Stimulated activated CD4-positive, alpha-beta T cell treated with anti-CD3 and anti-CD28 coated beads, Interleukin-2, amount 100 ng/mL, for 4 hours (primary cell): ENCODE measurements at regions not wholly inside any gene's neighbourhood (a gene's known extent, or its start where the extent isn't known, plus 50 kb on each side); places are given as distances from the start of the nearest gene placed in this dataset.
A peak's percentile ranks its signal among the peaks of the same experiment; 100 is the strongest.
"Not testable (repeated sequence)": the region's sequence is repeated elsewhere in the genome, so short reads cannot be mapped to it uniquely, and the experiment has no call there.

ENCODE experiments used
- DNase-seq: peaks from one replicate; pipeline ENCODE4 v3.0.0-alpha.2; 2020; ENCODE audit warnings: low read depth

DNA sequence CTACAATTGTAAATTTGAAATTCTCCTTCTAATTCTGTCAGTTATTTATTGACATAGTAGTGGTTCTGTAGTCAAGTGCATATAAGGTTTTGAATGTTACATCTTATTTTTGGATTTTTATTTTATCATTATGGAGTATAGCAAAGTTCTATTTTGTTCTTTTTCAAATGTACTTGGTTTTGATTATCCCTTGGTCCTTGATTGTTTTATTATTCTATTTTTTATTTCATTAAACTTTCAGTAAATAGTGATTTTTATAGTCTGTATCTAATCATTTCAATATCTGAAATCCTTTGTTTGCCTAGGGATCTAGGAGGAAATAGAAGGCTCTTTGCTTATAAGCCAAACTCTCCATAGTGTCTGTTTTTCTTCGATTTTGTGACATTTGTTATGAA, 87.8 kb downstream of the HFE start:
- no peak for DNase-seq

GRCh38 chr6:26175428-26176181, 88.4 kb downstream of the HFE start:
- DNase-seq, result no peak

- DNase-seq, result no peak
Observed at GRCh38 chr6:26179675-26180074, 92.4 kb downstream of the HFE start.

- no peak for DNase-seq
Observed at GRCh38 chr6:26180346-26180745, 93.1 kb downstream of the HFE start.

GRCh38 chr6:26183237-26183580, 96.0 kb downstream of the HFE start:
- DNase-seq, result no peak

DNA sequence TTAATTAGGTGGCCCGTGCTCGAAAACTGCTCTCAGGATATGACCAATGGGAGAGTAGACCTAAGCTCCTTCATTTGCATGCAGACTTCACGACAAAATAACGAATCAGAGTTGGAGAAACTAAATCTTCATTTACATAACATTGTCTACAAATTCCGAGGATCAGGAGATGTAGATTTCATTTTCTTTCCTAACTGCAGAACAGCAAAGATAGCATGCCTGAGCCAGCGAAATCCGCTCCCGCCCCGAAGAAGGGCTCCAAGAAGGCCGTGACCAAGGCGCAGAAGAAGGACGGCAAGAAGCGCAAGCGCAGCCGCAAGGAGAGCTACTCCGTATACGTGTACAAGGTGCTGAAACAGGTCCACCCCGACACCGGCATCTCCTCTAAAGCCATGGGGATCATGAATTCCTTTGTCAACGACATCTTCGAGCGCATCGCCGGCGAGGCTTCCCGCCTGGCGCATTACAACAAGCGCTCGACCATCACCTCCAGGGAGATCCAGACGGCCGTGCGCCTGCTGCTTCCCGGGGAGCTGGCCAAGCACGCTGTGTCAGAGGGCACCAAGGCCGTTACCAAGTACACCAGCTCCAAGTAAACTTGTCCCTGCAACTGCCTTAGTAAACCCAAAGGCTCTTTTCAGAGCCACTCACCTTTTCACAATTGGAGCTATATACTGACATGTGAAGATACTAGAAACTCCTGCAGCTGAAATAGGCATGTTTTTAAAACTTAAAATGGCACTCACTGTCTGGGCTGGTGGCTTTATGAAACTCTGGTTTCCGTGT, 96.5 kb downstream of the HFE start:
- DNase-seq, result no peak

DNA sequence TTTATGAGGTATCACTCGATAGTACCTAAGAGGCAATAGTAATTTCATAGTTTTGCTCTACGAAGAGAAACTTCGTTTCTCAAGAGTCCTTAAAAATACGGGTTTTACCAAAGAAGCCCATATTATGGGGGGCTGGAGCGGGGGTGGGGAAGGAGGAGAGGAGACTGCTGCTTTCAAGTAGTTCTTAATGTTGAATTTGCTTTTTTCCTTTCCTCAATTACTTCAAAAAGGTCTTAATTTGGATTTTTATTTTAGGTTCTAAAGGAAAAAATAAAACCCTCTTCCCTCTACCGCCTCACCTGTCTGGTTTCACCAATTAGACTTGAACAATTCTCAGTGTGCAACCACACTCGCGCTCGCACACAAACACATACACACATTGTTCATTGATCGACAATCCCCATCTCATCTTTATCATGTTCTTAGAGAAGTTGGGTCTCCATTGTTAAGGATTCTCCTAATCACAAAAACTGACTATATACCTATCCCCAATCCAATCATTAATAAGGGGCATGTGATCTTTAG, 97.2 kb downstream of the HFE start:
- no peak for DNase-seq

DNA sequence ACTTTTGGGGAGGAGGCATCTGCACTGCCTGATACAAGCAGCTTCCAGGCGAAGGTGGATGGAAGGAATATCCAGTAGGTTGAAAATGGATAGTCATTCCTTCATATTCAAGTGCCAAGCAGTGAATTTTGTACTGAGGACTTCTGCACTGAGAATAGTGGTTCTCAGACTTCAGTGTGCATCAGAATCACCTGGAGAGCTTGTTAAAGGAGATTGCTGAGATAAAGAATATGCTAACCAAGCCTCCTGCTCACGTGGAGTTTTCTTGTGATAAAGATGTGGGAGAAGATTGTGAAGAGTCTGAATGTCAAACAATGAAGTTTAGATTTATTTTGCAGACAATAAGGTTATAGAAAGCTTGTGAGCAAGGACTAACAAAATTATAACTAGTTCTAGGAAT, 97.8 kb downstream of the HFE start:
- no peak for DNase-seq

GRCh38 chr6:26185802-26186201, 98.6 kb downstream of the HFE start:
- DNase-seq, result no peak

DNA sequence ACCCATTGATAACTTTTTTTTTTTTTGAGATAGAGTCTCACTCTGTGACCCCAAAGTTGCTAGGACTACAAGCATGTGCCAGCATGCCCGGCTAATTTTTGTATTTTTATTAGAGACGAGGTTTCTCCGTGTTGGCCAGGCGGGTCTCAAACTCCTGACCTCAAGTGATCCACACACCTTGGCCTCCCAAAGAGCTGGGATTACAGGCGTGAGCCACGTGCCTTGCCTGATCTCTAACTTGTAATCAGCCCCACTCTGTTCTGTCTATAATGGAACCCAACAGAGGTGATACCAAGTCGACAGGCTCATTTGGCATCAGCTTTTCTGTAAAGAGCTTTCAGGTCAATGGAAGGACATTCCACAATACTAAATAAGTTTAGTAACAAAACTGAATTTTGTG, 99.4 kb downstream of the HFE start:
- no peak for DNase-seq

- DNase-seq, result no peak
Observed at GRCh38 chr6:26187292-26187691, 100.1 kb downstream of the HFE start.

DNA sequence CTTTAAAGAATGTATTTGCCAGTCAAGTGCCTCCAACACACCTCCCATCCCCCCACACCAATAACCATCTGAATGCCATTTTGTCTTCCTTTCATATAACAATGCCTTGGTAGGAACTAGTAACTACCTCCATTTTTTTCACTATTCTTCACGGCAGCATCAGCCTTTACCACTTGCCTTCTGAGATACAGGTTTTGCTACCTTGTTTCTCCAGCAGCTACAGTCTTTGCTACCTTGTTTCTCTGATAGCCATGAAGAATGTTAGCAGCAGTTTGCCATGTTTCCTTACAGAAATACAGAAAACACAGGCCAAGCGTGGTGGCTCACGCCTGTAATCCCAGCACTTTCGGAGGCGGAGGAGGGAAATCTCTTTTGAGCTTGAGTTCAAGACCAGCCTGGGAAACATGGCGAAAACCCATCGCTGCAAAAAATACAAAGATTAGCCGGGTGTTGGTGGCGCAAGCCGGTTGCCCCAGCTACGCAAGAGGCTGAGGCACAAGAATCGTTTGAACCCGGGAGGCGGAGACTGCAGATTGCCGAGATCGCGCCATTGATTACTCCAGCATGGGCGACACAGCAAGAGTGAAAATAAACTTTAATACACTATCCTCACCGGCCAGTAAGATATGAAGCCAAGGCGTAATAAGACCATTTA, 100.9 kb downstream of the HFE start:
- no peak for DNase-seq

GRCh38 chr6:26191512-26191911, 104.3 kb downstream of the HFE start:
- not testable (repeated sequence) for DNase-seq

DNA sequence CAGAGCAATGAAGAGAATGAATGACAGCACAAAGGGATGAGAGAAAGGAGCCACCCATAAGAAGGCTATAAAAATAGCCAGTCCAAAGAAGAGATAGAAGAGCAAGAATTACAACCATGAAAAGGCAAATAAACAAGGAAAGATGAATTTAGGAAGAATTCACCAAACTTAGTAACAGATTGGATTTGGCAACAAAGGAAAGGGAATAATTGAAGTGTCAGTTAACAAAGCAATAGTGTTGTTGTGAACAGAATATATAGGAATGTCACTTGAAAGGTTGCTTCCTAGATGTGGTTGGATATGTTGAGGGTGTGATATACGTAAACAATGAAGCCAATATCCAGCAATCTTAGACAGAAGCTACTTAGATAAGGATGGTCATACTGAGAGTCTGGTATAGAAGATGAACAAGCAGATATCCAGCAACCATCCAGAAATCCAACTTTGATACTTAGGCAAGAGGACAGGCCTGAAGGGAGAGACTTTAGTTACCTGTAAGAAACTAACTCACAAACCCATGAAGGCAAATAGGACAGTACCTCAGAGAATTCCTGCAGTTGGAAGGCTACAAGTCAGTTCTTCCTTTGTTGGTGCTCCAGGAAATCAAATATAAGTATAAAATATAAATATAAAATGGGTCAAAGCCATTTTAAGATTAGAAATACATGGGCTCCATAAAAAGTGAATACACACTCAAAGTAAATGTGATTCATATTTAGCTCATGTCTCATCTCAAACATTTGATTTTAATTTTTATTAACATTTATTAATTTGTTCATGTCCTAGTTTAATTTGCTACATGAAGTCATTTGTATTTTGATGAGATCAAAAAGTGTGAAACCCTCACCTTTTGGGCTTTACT, 106.5 kb downstream of the HFE start:
- no peak for DNase-seq

- no peak for DNase-seq
Observed at GRCh38 chr6:26194329-26194701, 107.1 kb downstream of the HFE start.

GRCh38 chr6:26194816-26195375, 107.7 kb downstream of the HFE start:
- DNase-seq, result no peak

DNA sequence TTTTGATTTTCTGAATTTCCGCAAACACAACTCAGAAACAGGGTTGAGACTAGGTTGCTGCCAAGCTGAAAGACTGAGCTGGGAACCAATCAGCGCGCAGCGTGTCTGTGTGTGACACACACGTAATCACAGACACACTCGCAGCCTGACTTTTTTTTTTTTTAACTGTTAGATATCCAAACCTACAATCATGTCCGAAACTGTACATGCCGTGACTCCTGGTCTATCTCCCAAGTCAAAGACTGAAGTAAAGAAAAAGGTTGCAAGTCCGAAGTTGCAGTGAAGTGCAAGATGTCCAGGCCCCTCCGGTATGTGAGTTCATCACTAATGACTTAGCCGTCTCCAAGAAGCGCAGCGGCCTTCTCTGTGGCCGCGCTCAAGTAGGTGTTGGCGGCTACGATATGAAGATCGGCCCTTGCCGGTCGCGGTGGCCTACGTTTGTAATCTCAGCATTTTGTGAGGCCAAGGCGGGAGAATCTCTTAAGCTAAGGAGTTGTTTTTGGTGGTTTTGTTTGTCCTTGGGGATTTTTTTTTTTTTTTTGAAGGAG, 108.2 kb downstream of the HFE start:
- peak; percentile 79 for DNase-seq

DNA sequence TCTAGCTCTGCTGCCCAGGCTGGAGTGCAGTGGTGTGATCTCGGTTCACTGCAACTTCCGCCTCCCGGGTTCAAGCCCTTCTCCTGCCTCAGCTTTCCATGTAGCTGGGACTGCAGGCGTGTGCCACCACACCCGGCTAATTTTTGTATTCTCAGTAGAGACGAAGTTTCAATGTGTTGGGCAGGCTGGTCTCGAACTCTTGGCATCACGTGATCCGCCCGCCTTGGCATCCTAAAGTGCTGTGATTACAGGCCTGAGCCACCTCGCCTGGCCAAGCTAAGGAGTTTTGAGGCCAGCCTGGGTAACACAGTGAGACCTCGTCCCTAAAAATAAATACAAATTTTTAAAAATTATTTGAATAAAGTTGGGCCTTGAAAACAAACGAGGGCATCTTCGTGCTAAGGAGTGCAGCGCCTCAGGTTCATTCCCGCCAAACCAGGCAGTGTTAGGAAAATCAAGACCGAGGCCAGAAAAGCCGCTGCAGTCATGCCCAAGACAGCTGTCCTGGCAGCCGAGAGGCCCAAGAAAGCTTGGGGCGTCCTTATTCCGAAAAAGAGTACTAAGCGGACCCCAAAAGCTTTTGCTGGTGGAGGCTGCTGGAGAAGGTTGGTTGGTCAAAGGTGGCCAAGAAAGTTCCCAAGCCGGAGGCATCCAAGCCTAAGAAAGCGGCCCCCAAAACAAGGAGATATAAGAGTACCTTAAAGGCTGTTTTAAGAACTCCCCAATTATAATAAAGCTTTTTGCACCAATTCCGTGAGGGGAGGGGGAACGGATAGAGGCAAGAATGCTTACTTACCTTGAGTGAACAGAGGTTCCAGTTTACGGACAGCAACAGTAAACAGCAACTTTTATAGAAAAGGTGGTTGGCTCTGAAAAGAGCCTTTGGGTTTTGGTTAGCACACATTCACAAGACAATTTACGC, 109.0 kb downstream of the HFE start:
- DNase-seq, result no peak

DNA sequence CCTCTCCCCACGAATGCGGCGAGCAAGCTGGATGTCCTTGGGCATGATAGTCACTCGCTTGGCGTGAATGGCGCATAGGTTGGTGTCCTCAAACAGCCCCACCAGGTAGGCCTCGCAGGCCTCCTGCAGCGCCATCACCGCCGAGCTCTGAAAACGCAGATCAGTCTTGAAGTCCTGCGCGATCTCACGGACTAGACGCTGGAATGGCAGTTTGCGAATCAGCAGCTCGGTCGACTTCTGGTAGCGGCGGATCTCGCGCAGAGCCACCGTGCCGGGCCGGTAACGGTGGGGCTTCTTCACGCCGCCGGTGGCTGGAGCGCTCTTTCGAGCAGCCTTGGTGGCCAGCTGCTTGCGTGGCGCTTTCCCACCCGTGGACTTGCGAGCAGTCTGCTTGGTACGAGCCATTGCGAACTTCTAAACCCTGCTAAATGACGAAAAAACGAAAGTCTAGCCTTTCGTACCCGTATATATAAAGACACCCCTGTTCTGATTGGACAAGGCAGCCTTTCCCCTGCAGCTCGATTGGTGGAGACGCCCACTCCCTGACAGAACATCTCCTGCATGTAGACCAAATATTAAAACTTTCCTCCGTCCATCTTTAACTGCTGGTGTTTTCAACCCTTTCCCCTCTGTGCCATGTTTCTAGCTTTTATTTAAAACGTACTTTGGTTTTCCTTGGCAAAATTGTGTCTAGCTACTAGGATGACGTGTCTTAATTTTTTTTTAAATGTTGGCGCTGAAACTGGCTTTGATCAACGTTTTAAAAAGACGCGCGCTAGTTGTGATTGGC, 109.8 kb downstream of the HFE start:
- DNase-seq, result peak; percentile 77

GRCh38 chr6:26197636-26197932, 110.4 kb downstream of the HFE start:
- no peak for DNase-seq
